ENCODE measurements at regions not wholly inside any gene's neighbourhood (a gene's known extent, or its start where the extent isn't known, plus 50 kb on each side); places are given as distances from the start of the nearest gene placed in this dataset.
A peak's percentile ranks its signal among the peaks of the same experiment; 100 is the strongest.

DNA sequence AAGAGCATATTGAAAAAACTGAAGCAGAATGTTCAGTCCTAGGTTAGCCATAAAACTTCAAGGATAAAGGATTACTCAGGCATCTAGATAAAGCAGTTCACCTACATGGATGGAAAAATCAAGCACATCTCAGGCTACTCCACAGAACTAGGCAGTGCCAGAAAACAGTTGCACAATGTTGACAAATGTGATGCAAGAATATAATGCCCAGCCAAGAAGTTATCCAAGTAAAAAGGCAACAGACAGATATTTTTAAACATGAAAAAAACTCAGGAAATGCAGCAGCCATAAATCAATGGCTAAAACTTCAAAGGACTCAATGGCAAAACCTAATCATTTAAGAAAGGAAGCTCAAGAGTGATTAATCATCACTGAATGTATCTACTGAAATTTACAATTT lies 456.0 kb upstream of the FAM241A start:
- Histone ChIP-seq H4K5ac (ENCODE audit: insufficient read length, low read depth, low read length) (no peak overlapping the region), H4K91ac (replicated peaks; ENCODE audit: insufficient read length, low read length) (no peak overlapping the region)
- CTCF ChIA-PET (ENCODE audit: partially characterized antibody): no interaction called here

More for the DNA sequence above, 456.0 kb upstream of the FAM241A start:
- H3K18ac ChIP-seq (ENCODE audit: extremely low read depth, low read length): no peak overlapping the region
- no peaks in the 10 kb centered on the region for H3K9me3 ChIP-seq (ENCODE audit: insufficient read depth in 2 of 2, low read depth in 1 of 2, low read length in 1 of 2)
- no peak overlapping the region for H2BK20ac ChIP-seq (ENCODE audit: low read length)
- no peak overlapping the region for H4K8ac ChIP-seq (ENCODE audit: extremely low read depth, insufficient read depth, low read length)
- FAIRE-seq (no peak), DNase-seq (ENCODE audit: low read depth in 1 of 2, low spot score in 2 of 2) (no peak)
- no peak overlapping the region for H3K4ac ChIP-seq (replicated peaks; ENCODE audit: insufficient read length, low read depth, low read length)
- H2BK12ac ChIP-seq (ENCODE audit: low read depth, low read length): no peak overlapping the region
- TF ChIP-seq POLR2AphosphoS5 (IDR thresholded peaks at IDR 0.05; ENCODE audit: low read depth, low read length) (no peak), CEBPB (IDR thresholded peaks at IDR 0.05; ENCODE audit: low read depth, low read length) (peak; percentile 41; the same call in 1 of the 2 replicates), RFX5 (IDR thresholded peaks at IDR 0.05; ENCODE audit: borderline replicate concordance, low read depth, low read length) (no peak), SRF (IDR thresholded peaks at IDR 0.05; ENCODE audit: low read depth, low read length) (no peak), CREB1 (IDR thresholded peaks at IDR 0.05) (no peak), HDAC6 (IDR thresholded peaks at IDR 0.05; ENCODE audit: low read depth, low read length) (no peak), GABPA (IDR thresholded peaks at IDR 0.05; ENCODE audit: borderline replicate concordance, insufficient read depth, low read length) (no peak)
- no peak overlapping the region for H3K56ac ChIP-seq (replicated peaks; ENCODE audit: insufficient read length, low read depth, low read length)
- no peak overlapping the region for H3K23ac ChIP-seq (ENCODE audit: insufficient read length)
- POLR2A ChIA-PET (ENCODE audit: partially characterized antibody): no interaction called here
- H3K4me1 ChIP-seq (replicated peaks in 1 of 4; ENCODE audit: control insufficient read depth in 3 of 4, insufficient read depth in 4 of 4, low read length in 3 of 4): no peaks in the 10 kb centered on the region
- no peak overlapping the region for H2BK15ac ChIP-seq (ENCODE audit: low read length)
- no peak overlapping the region for H3K14ac ChIP-seq (ENCODE audit: insufficient read length)
- H2AK5ac ChIP-seq (ENCODE audit: low read depth, low read length): no peak overlapping the region
- H3K36me3 ChIP-seq (ENCODE audit: control insufficient read depth in 2 of 4, insufficient read depth in 4 of 4, low read length in 3 of 4): no peaks in the 10 kb centered on the region
- no peak overlapping the region for H2AFZ ChIP-seq (ENCODE audit: low read length)
- H3K27ac ChIP-seq (ENCODE audit: low read depth, low read length): no peak overlapping the region
- H3K27me3 ChIP-seq (replicated peaks in 1 of 4; ENCODE audit: control insufficient read depth in 3 of 4, extremely low read depth in 1 of 4, insufficient read depth in 3 of 4, low read length in 3 of 4): peaks cover 0 to 1% (median 0%) of the 10 kb centered on the region in 4 experiments; a peak in 1 of 7 replicates
- H4K20me1 ChIP-seq (replicated peaks in 1 of 2; ENCODE audit: control insufficient read depth in 1 of 2, insufficient read depth in 2 of 2, low read length in 2 of 2): no peaks in the 10 kb centered on the region
- H3K79me2 ChIP-seq (ENCODE audit: control insufficient read depth in 1 of 2, insufficient read depth in 2 of 2, low read length in 2 of 2): no peaks in the 10 kb centered on the region
- H3K4me2 ChIP-seq (ENCODE audit: insufficient read depth in 1 of 2, low read depth in 2 of 2, low read length in 2 of 2): no peak overlapping the region
- no peak overlapping the region for H2BK120ac ChIP-seq (replicated peaks; ENCODE audit: low read depth, low read length)
- no peak overlapping the region for H3K4me3 ChIP-seq (ENCODE audit: extremely low read depth in 1 of 4, insufficient read depth in 2 of 4, low read depth in 3 of 4, low read length in 4 of 4)
- no peak overlapping the region for H3K9ac ChIP-seq (replicated peaks in 1 of 4; ENCODE audit: extremely low read depth in 1 of 4, low read depth in 3 of 4, low read length in 3 of 4)
- H2BK5ac ChIP-seq (ENCODE audit: low read depth, low read length): no peak overlapping the region
- H3K79me1 ChIP-seq (ENCODE audit: low read depth, low read length): no peaks in the 10 kb centered on the region
- H3K23me2 ChIP-seq (ENCODE audit: low read depth, low read length): no peaks in the 10 kb centered on the region
